ENCODE measurements at regions not wholly inside any gene's neighbourhood (a gene's known extent, or its start where the extent isn't known, plus 50 kb on each side); places are given as distances from the start of the nearest gene placed in this dataset.
"Not testable (repeated sequence)": the region's sequence is repeated elsewhere in the genome, so short reads cannot be mapped to it uniquely, and the experiment has no call there.

- no peak for TF ChIP-seq CTCF (conservative IDR thresholded peaks at IDR 0.05; ENCODE audit: low read depth, low read length)
- H3K27ac ChIP-seq, result no peak overlapping the region
- no peak overlapping the region for H3K9ac ChIP-seq
- no peaks in the 10 kb centered on the region for H3K27me3 ChIP-seq (ENCODE audit: insufficient read depth, low read depth)
- no peaks in the 10 kb centered on the region for H3K79me2 ChIP-seq (ENCODE audit: insufficient read depth, low read depth)
- H3K4me1 ChIP-seq (ENCODE audit: low read depth, poor library complexity, severe bottlenecking), result no peaks in the 10 kb centered on the region
- H4K20me1 ChIP-seq (ENCODE audit: insufficient read depth), result no peaks in the 10 kb centered on the region
- H3K4me3 ChIP-seq (IDR thresholded peaks at IDR 0.05; ENCODE audit: insufficient read depth, low read depth, low read length), result no peak overlapping the region
- no peak overlapping the region for H2AFZ ChIP-seq (ENCODE audit: low read depth)
- H3K36me3 ChIP-seq (ENCODE audit: insufficient read depth), result no peaks in the 10 kb centered on the region
- H3K4me2 ChIP-seq, result no peak overlapping the region
Measured at GRCh38 chr15:66968806-66969596, 96.4 kb upstream of the SMAD3 start.

DNA sequence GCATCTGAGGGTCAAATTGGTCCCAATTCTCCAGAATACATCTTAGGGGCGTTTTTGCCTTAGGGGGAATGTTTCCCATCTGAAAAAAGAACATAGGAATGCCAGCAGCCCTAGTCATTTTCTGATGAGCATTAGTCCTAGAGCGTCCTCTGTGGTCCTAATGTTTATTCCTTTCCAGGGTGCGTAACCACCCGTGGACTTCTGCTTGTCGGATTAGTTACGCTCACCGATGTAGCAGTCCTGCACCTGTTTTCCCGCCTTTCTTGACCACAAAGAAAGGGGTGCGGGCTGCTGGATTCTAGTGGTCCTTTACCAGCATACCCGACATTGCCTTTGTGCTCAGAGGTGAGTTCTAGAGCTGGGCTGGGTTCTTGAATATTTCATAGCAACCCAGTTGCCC is 91.3 kb upstream of the SMAD3 start:
- not testable (repeated sequence) for H3K27me3 ChIP-seq (ENCODE audit: insufficient read depth, low read depth); H3K27ac ChIP-seq; H3K9ac ChIP-seq; H3K4me2 ChIP-seq; H3K4me3 ChIP-seq (IDR thresholded peaks at IDR 0.05; ENCODE audit: insufficient read depth, low read depth, low read length); H4K20me1 ChIP-seq (ENCODE audit: insufficient read depth); H2AFZ ChIP-seq (ENCODE audit: low read depth); H3K79me2 ChIP-seq (ENCODE audit: insufficient read depth, low read depth); H3K4me1 ChIP-seq (ENCODE audit: low read depth, poor library complexity, severe bottlenecking); H3K36me3 ChIP-seq (ENCODE audit: insufficient read depth)

- not testable (repeated sequence) for H3K4me1 ChIP-seq (ENCODE audit: low read depth, poor library complexity, severe bottlenecking); H3K36me3 ChIP-seq (ENCODE audit: insufficient read depth); H3K4me2 ChIP-seq; H4K20me1 ChIP-seq (ENCODE audit: insufficient read depth); H3K9ac ChIP-seq; H3K4me3 ChIP-seq (IDR thresholded peaks at IDR 0.05; ENCODE audit: insufficient read depth, low read depth, low read length); H3K79me2 ChIP-seq (ENCODE audit: insufficient read depth, low read depth); H2AFZ ChIP-seq (ENCODE audit: low read depth); H3K27ac ChIP-seq; H3K27me3 ChIP-seq (ENCODE audit: insufficient read depth, low read depth)
Measured at GRCh38 chr15:66976106-66976640, 89.2 kb upstream of the SMAD3 start.

- H3K4me1 ChIP-seq (ENCODE audit: low read depth, poor library complexity, severe bottlenecking); H2AFZ ChIP-seq (ENCODE audit: low read depth); H3K27me3 ChIP-seq (ENCODE audit: insufficient read depth, low read depth); H3K27ac ChIP-seq; H3K36me3 ChIP-seq (ENCODE audit: insufficient read depth); H3K79me2 ChIP-seq (ENCODE audit: insufficient read depth, low read depth); H3K9ac ChIP-seq; H4K20me1 ChIP-seq (ENCODE audit: insufficient read depth); H3K4me3 ChIP-seq (IDR thresholded peaks at IDR 0.05; ENCODE audit: insufficient read depth, low read depth, low read length); H3K4me2 ChIP-seq: not testable (repeated sequence)
Measured at GRCh38 chr15:66980326-66980725, 85.1 kb upstream of the SMAD3 start.

DNA sequence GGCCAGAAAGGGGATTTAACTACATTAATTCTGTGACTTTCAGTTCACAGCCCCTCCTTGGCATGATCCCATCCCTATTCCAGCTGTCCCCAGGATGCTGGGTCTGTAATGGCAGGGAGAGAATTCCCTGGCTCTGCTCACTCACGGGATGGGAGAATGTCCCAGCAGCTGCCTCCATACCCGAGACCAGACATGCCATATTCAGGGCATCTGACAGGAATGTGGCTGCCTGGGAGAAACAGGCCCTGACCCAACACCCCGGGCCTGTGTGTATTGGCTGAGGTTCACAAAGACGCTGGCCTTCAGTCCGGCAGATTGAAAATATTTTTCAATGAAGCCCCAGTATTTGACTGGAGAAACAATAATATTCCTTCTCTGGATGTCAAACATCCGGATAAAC is 83.6 kb upstream of the SMAD3 start:
- H2AFZ ChIP-seq (ENCODE audit: low read depth), result no peak overlapping the region
- H3K36me3 ChIP-seq (ENCODE audit: insufficient read depth), result no peaks in the 10 kb centered on the region
- no peak overlapping the region for H3K4me2 ChIP-seq
- no peak overlapping the region for H3K9ac ChIP-seq
- no peak for TF ChIP-seq CTCF (conservative IDR thresholded peaks at IDR 0.05; ENCODE audit: low read depth, low read length)
- H3K27me3 ChIP-seq (ENCODE audit: insufficient read depth, low read depth), result no peaks in the 10 kb centered on the region
- no peaks in the 10 kb centered on the region for H3K4me1 ChIP-seq (ENCODE audit: low read depth, poor library complexity, severe bottlenecking)
- no peaks in the 10 kb centered on the region for H4K20me1 ChIP-seq (ENCODE audit: insufficient read depth)
- no peak overlapping the region for H3K4me3 ChIP-seq (IDR thresholded peaks at IDR 0.05; ENCODE audit: insufficient read depth, low read depth, low read length)
- no peak overlapping the region for H3K27ac ChIP-seq
- H3K79me2 ChIP-seq (ENCODE audit: insufficient read depth, low read depth), result no peaks in the 10 kb centered on the region

DNA sequence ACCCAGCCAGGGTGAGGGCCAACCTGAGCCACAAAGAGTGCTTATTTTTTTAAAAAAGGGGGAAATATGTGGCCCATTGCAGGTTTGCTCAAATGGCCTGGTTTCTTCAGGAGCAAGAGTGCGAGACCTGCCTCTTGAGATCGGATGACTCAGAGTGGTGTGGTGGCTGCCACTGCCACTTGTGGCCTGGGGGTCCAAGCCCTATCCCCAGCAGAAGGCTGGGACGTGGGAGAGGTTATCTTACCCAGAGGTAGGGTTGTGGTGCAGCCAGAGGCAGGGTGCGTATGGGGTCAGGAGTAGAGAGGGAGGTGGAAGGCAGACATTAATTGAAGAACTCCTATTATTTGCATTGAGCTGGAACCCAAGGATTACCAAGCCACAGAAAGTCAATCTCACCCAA is 83.2 kb upstream of the SMAD3 start:
- Histone ChIP-seq H3K36me3 (ENCODE audit: insufficient read depth) (no peaks in the 10 kb centered on the region), H3K4me1 (ENCODE audit: low read depth, poor library complexity, severe bottlenecking) (no peaks in the 10 kb centered on the region), H3K27ac (no peak overlapping the region), H2AFZ (ENCODE audit: low read depth) (no peak overlapping the region), H3K79me2 (ENCODE audit: insufficient read depth, low read depth) (no peaks in the 10 kb centered on the region), H3K9ac (no peak overlapping the region), H3K4me2 (no peak overlapping the region), H3K27me3 (ENCODE audit: insufficient read depth, low read depth) (no peaks in the 10 kb centered on the region), H4K20me1 (ENCODE audit: insufficient read depth) (no peaks in the 10 kb centered on the region), H3K4me3 (IDR thresholded peaks at IDR 0.05; ENCODE audit: insufficient read depth, low read depth, low read length) (no peak overlapping the region)
- TF ChIP-seq CTCF (conservative IDR thresholded peaks at IDR 0.05; ENCODE audit: low read depth, low read length), result no peak
